GM18508 (cell line): ENCODE measurements at regions not wholly inside any gene's neighbourhood (a gene's known extent, or its start where the extent isn't known, plus 50 kb on each side); places are given as distances from the start of the nearest gene placed in this dataset.
"Not testable (repeated sequence)": the region's sequence is repeated elsewhere in the genome, so short reads cannot be mapped to it uniquely, and the experiment has no call there.

ENCODE experiments used
- ATAC-seq: cut with Tn5 transposase; IDR thresholded peaks from one replicate; pipeline ENCODE4 v1.9.1; 2021; ENCODE audit warnings: moderate number of reproducible peaks; ENCODE audit not compliant: insufficient read depth, unreplicated experiment

GRCh38 chr1:31485166-31485565 lies 72.2 kb downstream of the SERINC2 start:
- ATAC-seq, result no peak

- no peak for ATAC-seq
Measured at GRCh38 chr1:31487143-31487542, 74.1 kb downstream of the SERINC2 start.

GRCh38 chr1:31487721-31488293 lies 74.8 kb downstream of the SERINC2 start:
- no peak for ATAC-seq

DNA sequence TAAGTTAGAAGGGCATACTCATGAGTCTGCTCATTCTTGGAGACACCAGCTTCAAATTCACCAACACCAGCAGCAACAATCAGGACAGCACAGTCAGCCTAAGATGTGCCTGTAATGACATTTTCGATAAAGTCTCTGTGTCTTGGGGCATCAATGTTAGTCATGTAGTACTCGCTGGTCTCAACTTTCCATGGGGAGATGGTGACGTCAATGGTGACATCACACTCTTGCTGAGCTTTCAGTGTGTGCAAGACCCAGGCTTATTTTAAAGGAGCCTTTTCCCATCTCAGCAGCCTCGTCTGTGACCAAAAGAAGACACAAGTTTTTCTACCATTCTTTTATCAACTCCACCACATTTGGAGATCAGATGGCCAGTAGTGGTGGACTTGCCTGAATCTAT lies 75.5 kb downstream of the SERINC2 start:
- no peak for ATAC-seq

DNA sequence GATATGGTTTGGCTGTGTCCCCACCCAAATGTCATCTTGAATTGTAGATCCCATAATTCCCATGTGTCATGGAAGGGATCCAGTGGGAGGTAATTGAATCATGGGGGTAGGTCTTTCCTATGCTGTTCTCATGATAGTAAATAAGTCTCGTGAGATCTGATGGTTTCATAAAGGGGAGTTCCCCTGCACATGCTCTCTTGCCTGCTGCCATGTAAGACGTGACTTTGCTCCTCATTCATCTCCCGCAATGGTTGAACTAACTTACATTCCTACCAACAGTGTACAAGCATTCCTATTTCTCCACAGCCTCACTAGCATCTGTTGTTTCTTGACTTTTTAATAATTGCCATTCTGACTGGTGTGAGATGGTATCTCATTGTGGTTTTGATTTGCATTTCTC lies 76.6 kb downstream of the SERINC2 start:
- not testable (repeated sequence) for ATAC-seq

DNA sequence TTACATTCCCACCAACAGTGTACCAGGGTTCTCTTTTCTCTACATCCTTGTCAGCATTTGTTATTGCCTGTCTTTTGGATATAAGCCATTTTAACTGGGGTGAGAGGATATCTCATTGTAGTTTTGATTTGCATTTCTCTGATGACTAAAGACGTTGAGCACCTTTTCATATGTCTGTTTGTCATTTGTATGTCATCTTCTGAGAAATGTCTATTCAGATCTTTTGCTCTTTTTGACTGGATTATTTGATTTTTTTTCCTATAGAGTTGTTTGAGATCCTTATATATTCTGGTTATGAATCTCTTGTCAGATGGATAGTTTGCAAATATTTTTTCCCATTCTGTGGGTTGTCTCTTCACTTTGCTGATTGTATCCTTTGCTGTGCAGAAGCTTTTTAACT lies 77.6 kb downstream of the SERINC2 start:
- ATAC-seq, result not testable (repeated sequence)

DNA sequence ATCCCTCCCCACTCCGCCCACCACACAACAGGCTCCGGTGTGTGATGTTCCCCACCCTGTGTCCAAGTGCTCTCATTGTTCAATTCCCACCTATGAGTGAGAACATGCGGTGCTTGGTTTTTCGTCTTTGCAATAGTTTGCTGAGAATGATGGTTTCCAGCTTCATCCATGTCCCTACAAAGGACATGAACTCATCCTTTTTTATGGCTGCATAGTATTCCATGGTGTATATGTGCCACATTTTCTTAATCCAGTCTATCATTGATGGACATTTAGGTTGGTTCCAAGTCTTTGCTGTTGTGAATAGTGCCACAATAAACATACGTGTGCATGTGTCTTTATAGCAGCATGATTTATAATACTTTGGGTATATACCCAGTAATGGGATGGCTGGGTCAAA lies 81.0 kb upstream of the TINAGL1 start:
- ATAC-seq, result not testable (repeated sequence)

GRCh38 chr1:31495770-31496169 lies 80.5 kb upstream of the TINAGL1 start:
- not testable (repeated sequence) for ATAC-seq

- ATAC-seq, result no peak
Measured at GRCh38 chr1:31497601-31498000, 78.7 kb upstream of the TINAGL1 start.

DNA sequence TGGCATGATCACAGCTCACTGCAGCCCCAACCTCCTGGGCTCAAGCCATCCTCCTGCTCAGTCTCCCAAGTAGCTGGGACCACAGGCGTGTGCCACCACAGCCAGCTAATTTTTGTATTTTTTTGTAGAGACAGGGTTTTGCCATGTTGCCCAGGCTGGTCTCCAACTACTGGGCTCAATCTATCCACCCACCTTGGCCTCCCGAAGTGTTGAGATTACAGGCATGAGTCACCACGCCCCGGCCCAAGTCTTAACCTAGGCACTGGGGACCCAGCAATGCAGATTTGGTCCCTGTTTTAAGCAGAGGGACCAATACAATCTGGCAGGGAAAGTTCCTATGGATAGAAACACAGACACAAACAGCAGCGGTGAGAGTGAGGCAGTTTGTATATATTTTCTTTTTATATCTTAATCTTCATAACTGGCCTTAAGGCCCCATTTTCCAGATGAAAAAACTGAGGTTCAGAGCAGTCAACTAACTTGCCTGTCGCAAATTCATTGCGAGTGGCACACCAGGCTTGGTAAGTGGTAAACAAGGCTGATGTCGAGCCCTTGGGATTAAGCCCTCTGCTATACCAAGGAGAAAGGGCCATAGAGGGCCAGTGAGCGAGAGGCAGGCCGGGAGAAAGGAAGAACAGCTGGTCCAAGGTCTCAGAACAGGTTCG lies 77.8 kb upstream of the TINAGL1 start:
- ATAC-seq, result no peak

DNA sequence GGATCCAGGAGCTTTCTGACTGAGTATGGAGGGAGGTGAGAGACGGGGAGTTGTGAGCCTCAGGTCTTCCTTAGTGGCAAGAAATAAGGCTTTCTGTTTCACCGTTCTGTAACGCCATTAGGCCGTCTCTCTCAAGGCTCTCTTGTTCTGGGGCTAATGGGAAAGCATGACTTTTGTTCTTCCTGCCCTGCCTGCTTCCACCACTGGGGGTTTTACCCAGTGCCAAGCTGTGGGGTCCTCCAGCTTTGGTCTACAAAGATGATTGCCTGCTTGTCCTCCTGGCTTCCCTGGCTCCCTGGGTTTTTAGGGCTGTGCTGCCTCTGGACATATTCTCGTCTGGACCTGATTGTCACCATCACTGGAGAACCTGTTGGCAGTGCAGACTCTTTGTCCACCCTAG lies 74.8 kb upstream of the TINAGL1 start:
- ATAC-seq, result no peak

DNA sequence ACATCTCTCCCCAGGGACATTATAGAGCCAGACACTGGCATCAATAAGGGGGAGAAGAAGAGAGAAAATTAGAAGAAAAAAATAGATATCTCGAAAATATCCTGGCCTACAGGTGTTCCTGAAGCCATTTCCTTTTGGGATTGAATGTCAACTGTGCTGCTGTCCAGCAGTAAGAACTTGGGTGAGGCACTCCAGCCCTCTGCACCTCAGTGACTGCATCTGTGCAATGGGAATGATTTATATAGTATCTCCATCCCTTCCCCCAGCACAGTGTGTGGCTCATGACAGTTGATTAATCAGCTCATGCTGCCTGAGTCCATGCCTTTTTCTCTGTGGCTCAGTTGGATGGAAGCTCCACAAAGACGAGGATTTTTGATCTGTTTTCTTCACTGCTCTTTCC lies 74.1 kb upstream of the TINAGL1 start:
- ATAC-seq, result no peak

- ATAC-seq, result no peak
Measured at GRCh38 chr1:31502926-31503511, 73.3 kb upstream of the TINAGL1 start.

- no peak for ATAC-seq
Measured at GRCh38 chr1:31503570-31503969, 72.7 kb upstream of the TINAGL1 start.

- no peak for ATAC-seq
Measured at GRCh38 chr1:31504001-31504400, 72.3 kb upstream of the TINAGL1 start.

GRCh38 chr1:31505911-31506497 lies 70.3 kb upstream of the TINAGL1 start:
- ATAC-seq, result peak; percentile 39

GRCh38 chr1:31507221-31507620 lies 69.1 kb upstream of the TINAGL1 start:
- ATAC-seq, result no peak

DNA sequence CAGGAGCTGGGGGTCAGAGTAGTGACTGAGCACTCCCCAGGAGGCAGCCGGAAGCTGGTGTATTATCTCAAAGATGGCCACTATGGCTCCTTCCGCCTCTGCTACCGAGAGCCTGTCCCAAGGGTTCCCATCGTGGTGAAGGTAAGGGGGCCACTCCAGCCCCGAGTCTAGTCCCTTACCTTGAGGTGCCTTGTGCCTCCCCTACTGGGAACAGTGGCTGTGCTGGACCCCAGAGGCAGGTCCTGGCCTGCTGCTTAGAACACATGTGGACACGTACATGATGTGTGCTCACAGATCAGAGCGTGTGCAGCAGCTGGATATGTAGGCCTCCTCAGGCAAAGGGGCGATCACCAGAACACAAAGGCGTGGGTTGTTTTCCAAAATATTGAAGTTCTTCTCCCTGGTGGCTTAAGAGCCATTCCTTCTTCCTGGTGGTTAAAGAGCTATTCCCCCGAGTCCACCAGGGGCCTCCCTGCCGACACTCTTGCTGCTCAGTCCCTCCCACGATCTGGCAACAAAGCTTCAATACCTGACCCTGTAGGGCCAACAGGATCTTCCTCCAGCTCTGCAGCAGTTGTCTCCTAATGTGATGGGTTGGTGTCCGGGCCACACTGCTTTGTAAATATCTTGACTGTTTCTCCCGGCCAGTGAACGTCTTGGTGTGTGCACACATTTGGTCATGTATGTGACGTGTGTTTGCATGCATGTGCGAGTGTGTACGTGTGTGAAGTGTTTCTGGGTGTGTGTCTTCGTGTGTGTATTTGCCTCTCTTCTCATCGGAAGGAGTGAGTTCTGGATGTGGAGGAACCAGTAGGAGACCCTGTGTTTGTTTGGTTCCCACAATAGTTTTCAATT lies 68.4 kb upstream of the TINAGL1 start:
- ATAC-seq, result no peak

- no peak for ATAC-seq
Measured at GRCh38 chr1:31509124-31510072, 66.9 kb upstream of the TINAGL1 start.

GRCh38 chr1:31510304-31510703 lies 66.0 kb upstream of the TINAGL1 start:
- no peak for ATAC-seq
